DOHH2 (cell line): ENCODE measurements at regions not wholly inside any gene's neighbourhood (a gene's known extent, or its start where the extent isn't known, plus 50 kb on each side); places are given as distances from the start of the nearest gene placed in this dataset.

ENCODE experiments used
- H3F3A ChIP-seq: fragments of 200-600 bp; sonication (generic), shearing (Covaris generic); 2 replicates; pipeline ENCODE4 v1.6.0; 2016; ENCODE audit warnings: antibody characterized with exemption, mild to moderate bottlenecking; ENCODE audit not compliant: control insufficient read depth, insufficient read depth
- H3K27ac ChIP-seq: fragments of 200-600 bp; sonication (generic); 2 replicates; pipeline ENCODE4 v1.5.1; 2014; ENCODE audit warnings: low read depth, mild to moderate bottlenecking, low read length, moderate library complexity
- H3K27me3 ChIP-seq: fragments of 200-600 bp; sonication (generic); 2 replicates; pipeline ENCODE4 v1.6.1; 2014; ENCODE audit warnings: mild to moderate bottlenecking, low read length, mixed read lengths; ENCODE audit not compliant: control insufficient read depth
- H3K36me3 ChIP-seq: fragments of 200-600 bp; sonication (generic); 2 replicates; pipeline ENCODE4 v1.6.1; 2014; ENCODE audit warnings: mild to moderate bottlenecking, low read length, moderate library complexity, mixed read lengths; ENCODE audit not compliant: control insufficient read depth
- H3K4me1 ChIP-seq: fragments of 200-600 bp; sonication (generic); 2 replicates; pipeline ENCODE4 v1.6.1; 2014; ENCODE audit warnings: mild to moderate bottlenecking, low read length, mixed read lengths; ENCODE audit not compliant: control insufficient read depth
- H3K4me2 ChIP-seq: fragments of 200-600 bp; sonication (generic); 2 replicates; pipeline ENCODE4 v1.6.0; 2014; ENCODE audit warnings: mild to moderate bottlenecking, low read length, moderate library complexity
- H3K4me3 ChIP-seq: fragments of 200-600 bp; sonication (generic); 2 replicates; pipeline ENCODE4 v1.5.1; 2014; ENCODE audit warnings: mild to moderate bottlenecking, low read length, mixed read lengths
- H3K79me2 ChIP-seq: fragments of 200-600 bp; sonication (generic); 2 replicates; pipeline ENCODE4 v1.6.1; 2014; ENCODE audit warnings: mild to moderate bottlenecking, low read length, mixed read lengths; ENCODE audit not compliant: control insufficient read depth
- H3K9me2 ChIP-seq: fragments of 200-600 bp; sonication (generic); replicated peaks from 2 replicates; pipeline ENCODE4 v1.6.1; 2014; ENCODE audit warnings: mild to moderate bottlenecking, low read length, mixed read lengths; ENCODE audit not compliant: control insufficient read depth
- H3K9me3 ChIP-seq: fragments of 200-600 bp; sonication (generic); 2 replicates; pipeline ENCODE4 v1.6.1; 2014; ENCODE audit warnings: antibody characterized with exemption, low read length, mixed read lengths; ENCODE audit not compliant: control insufficient read depth, insufficient read depth
- H4K20me1 ChIP-seq: fragments of 200-600 bp; sonication (generic); 2 replicates; pipeline ENCODE4 v1.6.0; 2014; ENCODE audit warnings: low read depth, mild to moderate bottlenecking, antibody characterized with exemption, low read length, moderate library complexity; ENCODE audit not compliant: control insufficient read depth, insufficient read depth
- EZH2phosphoT487 ChIP-seq: fragments of 200-600 bp; sonication (generic); IDR thresholded peaks from 2 replicates; pipeline ENCODE4 v1.6.1; 2017; ENCODE audit warnings: borderline replicate concordance, mild to moderate bottlenecking, antibody characterized with exemption, low read length, moderate library complexity, mixed read lengths
- TF ChIP-seq, protein P1 (sequence below): fragments of 200-600 bp; sonication (generic); IDR thresholded peaks from one replicate; pipeline ENCODE4 v1.5.1; 2014; ENCODE audit warnings: antibody characterized with exemption, mild to moderate bottlenecking, low read depth, low read length; ENCODE audit not compliant: poor library complexity, severe bottlenecking

DNA sequence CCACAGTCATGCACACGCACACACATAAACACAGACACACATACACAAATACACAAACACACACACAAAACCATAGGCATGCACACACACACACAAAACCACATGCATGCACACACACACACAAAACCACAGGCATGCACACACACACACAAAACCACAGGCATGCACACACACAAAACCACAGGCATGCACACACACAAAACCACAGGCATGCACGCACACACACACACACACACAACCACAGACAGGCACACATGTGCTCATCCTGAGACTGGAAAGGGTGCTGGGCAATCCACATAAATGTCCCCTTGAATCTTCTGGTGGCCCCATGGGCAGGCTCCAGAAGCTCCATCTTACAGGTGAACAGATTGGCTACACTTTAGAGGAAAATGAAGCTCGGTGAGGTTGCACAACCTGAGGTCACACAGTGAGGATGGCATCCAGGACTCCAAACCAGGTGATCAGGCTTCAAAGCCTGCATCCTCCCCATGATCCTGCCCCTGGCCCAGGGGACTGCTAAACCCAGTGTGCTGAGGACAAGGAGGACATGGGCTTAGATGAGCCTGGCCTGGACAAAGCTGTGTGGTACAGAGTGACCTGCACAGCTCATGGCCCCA, 144.8 kb downstream of the GADD45G start:
- no peak overlapping the region for H3K27ac ChIP-seq
- H3K79me2 ChIP-seq, result no peaks in the 10 kb centered on the region
- TF ChIP-seq, protein P1, sequence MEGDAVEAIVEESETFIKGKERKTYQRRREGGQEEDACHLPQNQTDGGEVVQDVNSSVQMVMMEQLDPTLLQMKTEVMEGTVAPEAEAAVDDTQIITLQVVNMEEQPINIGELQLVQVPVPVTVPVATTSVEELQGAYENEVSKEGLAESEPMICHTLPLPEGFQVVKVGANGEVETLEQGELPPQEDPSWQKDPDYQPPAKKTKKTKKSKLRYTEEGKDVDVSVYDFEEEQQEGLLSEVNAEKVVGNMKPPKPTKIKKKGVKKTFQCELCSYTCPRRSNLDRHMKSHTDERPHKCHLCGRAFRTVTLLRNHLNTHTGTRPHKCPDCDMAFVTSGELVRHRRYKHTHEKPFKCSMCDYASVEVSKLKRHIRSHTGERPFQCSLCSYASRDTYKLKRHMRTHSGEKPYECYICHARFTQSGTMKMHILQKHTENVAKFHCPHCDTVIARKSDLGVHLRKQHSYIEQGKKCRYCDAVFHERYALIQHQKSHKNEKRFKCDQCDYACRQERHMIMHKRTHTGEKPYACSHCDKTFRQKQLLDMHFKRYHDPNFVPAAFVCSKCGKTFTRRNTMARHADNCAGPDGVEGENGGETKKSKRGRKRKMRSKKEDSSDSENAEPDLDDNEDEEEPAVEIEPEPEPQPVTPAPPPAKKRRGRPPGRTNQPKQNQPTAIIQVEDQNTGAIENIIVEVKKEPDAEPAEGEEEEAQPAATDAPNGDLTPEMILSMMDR, result no peak
- no peak for TF ChIP-seq EZH2phosphoT487
- H3K27me3 ChIP-seq, result no peaks in the 10 kb centered on the region
- H3K4me2 ChIP-seq, result no peak overlapping the region
- no peaks in the 10 kb centered on the region for H3K4me1 ChIP-seq
- no peaks in the 10 kb centered on the region for H3K9me2 ChIP-seq
- H3F3A ChIP-seq, result no peaks in the 10 kb centered on the region
- no peaks in the 10 kb centered on the region for H3K9me3 ChIP-seq
- no peaks in the 10 kb centered on the region for H4K20me1 ChIP-seq
- H3K4me3 ChIP-seq, result no peak overlapping the region
- H3K36me3 ChIP-seq, result no peaks in the 10 kb centered on the region

DNA sequence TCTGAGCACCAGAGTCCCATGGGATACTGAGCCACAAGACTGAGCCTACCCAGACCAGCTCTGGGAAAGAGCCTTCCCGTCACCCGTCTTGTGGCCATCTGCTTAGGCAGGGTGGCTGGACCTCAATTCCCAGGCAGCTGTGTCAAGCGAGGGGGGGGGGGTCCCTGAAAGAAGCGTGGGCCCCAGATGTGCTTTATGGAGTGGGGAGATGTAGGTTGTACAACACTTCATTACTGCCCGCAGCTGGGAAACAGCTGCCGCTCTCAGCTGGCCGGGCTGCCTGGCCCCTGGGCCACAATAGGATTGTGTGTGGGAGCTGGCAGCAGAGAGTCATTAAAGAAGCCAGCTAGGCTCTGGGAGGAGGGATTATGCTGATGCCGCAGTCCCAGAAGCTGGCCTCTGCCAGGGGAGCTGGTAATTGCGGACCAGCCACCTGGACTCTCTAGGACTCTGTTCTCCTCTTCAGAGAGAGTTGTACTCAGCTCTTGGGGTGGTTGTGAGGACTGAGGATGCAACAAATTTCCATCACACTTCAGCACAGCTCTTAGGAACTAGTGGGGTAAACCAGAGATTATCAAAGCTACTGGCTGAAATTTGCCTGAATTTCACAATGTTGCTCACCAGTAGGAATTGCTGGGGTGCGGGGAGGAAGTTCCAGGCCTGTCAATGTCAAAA, 145.4 kb downstream of the GADD45G start:
- no peaks in the 10 kb centered on the region for H3K27me3 ChIP-seq
- H3K27ac ChIP-seq, result no peak overlapping the region
- H3K79me2 ChIP-seq, result no peaks in the 10 kb centered on the region
- no peaks in the 10 kb centered on the region for H3K4me1 ChIP-seq
- H3F3A ChIP-seq, result no peaks in the 10 kb centered on the region
- TF ChIP-seq, protein P1, result no peak
- TF ChIP-seq EZH2phosphoT487, result no peak
- H3K36me3 ChIP-seq, result no peaks in the 10 kb centered on the region
- H3K9me2 ChIP-seq, result no peaks in the 10 kb centered on the region
- H3K4me3 ChIP-seq, result no peak overlapping the region
- H3K4me2 ChIP-seq, result no peak overlapping the region
- no peaks in the 10 kb centered on the region for H4K20me1 ChIP-seq
- H3K9me3 ChIP-seq, result no peaks in the 10 kb centered on the region

DNA sequence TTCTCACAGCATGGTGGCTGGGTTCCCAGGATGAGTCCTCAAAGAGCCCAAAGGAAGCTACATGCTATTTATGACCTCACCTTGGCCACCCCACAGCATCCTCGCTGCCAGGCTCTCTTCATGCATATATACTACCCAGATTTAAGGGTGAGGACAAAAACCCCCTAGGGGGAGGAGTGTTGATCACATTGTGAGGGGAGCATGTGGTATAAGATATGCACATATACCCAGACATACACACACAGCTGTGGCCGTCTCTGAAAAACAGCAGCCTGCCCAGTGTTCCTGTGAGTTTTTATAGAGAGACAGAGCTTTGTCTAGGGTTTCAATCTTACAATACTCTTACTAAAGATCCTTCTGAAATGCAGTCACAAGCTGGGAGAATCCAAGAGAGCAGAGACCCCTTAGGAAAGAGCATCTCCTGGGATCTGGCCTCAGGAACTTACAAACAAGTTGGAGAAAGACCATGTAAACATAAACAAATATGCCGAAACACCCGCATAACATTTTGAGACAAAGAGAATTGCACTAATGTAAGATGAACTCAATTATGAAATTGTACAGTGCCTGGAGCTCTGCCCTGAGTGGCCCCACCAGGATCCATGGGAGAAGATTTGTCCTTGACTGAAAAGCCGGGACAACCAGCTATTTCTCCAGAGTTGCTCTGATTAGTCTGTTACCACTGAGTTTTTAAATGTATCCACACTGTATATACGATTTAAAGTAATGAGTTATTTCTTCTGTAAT, 146.4 kb downstream of the GADD45G start:
- Histone ChIP-seq H3K79me2 (no peaks in the 10 kb centered on the region), H3K4me1 (no peaks in the 10 kb centered on the region), H3K9me2 (no peaks in the 10 kb centered on the region), H4K20me1 (no peaks in the 10 kb centered on the region), H3F3A (no peaks in the 10 kb centered on the region), H3K27me3 (no peaks in the 10 kb centered on the region), H3K27ac (no peak overlapping the region), H3K4me3 (no peak overlapping the region), H3K9me3 (no peaks in the 10 kb centered on the region), H3K4me2 (no peak overlapping the region), H3K36me3 (no peaks in the 10 kb centered on the region)
- no peak for TF ChIP-seq EZH2phosphoT487
- TF ChIP-seq, protein P1, result no peak
